HG02798 (cell line): ENCODE measurements at regions not wholly inside any gene's neighbourhood (a gene's known extent, or its start where the extent isn't known, plus 50 kb on each side); places are given as distances from the start of the nearest gene placed in this dataset.
"Not testable (repeated sequence)": the region's sequence is repeated elsewhere in the genome, so short reads cannot be mapped to it uniquely, and the experiment has no call there.

ENCODE experiments used
- ATAC-seq: cut with Tn5 transposase; IDR thresholded peaks from one replicate; pipeline ENCODE4 v1.9.1; 2021; ENCODE audit warnings: mild to moderate bottlenecking; ENCODE audit not compliant: unreplicated experiment, poor library complexity

DNA sequence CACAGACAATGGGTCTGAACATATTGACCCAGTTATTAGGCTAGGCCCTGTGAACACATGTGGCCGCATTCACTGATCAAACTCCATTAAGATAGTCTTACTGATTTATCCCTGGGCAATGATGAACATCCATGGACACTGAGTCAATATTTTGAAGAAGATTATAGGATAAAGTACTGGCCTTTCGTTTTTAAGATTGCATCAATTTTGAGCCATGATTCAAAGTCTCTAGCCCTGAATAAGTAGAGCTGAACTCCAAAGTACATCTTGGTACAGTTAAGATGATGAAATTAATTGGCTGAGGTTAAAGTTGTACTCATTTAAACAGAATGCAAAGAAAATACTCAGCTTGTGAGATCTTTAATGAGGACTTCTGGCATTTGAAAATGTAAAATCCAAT is 1581.9 kb downstream of the EFNB2 start:
- no peak for ATAC-seq

DNA sequence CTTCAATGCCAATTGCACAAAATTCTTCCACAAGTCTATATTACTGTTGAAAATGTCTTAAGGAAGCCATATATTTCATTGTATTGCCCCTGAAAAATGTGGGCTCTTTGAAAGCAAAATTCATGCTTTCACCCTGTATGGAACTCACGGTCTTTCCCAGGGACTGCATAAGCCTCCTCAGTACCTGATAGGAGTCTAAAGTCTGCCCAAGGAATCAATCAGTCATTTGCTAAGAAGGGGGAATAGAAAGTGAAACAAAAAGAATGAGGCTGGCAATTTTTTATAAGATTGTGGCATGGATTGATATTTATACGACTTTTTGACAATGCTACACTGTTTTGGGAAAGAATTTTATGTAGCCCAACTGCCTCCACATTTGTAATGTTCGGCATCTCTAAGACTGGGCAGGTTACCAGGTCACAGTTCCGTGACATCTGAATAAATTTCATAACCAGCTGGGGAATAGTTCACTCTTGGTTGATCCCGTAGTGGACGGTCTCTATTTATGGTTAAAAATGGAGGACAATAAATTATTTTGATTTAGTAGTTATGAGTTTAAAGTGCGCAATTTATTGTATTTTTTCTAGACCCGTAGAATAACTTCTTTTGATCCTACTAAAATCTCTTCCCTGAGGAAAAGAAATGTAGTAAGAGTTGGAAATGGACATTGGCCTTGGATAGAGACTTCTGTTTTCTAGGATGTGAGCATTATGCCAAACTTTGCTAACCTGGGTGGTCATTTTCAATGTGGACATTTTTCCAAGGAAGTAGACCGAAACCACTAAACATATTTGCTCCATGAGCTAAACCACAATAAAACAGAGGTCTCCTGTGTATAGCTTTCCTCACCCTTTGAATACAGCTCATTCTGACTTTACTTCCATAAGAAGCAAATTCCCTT is 1585.4 kb downstream of the EFNB2 start:
- ATAC-seq, result no peak

DNA sequence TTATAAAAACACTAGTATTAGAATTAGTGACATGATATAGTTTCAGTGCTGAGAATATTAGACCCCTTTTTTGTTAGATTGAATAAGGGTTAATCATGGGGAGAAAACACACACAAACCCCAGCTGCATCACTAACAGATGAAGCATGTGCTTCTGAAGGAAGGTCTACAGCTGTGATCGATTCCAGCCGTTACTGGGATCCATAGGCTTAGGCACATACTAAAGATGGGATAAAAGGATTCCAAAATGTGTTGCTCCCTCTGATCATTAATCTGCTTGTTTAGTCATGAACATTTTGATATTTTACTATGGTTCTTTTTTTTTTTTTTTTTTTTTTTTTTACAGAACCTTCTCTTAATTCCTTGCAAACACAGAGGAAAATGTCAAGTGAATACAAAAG is 1591.3 kb downstream of the EFNB2 start:
- ATAC-seq, result no peak

DNA sequence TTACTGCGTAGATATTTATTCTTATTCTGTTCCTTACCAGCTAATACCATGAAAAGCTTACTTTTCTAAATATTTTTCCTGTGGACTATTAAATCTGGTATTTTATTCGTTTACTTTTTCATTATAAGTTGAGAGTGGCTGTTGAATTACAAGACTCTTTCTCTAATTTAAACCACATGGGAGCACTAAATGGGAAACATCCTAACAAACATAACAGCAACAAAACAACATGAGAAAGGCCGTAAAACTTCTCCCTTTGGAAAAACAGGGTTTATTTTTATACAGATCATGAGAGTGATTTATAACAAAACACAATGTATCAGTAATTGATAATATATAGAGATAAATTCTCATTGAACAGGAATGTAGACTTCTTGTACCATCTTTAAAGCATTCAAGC is 1592.1 kb downstream of the EFNB2 start:
- no peak for ATAC-seq

DNA sequence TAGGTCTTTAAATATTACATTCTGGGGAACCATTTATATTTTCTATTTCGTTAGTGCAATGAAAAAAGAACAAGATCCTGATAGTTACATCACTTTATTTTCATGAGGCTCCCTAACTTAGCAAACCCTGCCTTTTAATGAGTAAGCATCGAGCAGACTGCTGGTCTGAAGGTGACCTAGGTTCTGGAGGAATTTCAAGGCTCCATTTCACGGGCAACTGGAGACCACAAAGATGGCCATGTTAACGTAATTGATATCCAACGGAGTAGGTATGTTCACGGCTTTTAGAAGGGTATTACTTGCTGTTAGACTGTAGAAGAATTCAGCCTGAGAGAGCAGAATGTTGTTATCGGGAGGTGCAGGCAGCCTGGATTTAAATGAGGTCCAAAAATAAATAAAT is 1597.6 kb downstream of the EFNB2 start:
- ATAC-seq, result no peak

DNA sequence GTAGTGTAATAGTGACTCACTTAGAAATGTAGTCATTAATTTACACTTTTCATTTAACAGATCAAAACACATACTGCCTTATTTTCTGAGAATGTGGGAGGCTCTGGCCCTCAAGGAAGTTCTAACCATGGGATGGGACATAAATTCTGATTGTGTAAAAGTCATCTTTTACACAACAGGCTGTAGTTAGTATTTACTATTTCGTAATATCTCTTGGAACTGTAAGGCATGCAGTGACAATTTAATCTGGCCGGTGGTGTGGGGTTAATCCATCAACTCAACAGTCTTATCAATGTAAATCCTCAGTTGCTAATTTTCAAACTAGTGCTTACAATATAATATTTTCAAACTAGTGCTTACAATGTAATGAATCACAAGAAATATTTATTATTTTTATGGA is 1599.2 kb downstream of the EFNB2 start:
- no peak for ATAC-seq

DNA sequence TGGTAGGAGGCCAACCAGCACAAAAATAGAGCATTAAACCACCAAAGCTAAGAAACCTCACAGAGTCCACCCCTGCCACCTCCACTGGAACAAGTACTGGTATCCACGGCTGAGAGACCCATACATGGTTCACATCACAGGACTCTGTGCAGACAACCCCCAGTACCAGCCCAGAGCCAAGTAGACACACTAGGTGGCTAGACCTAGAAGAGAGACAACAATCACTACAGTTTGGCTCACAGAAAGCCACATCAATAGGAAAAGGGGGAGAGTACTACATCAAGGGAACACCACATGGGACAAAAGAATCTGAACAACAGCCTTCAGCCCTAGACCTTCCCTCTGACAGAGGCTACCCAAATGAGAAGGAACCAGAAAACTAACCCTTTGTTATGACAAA is 1614.9 kb downstream of the EFNB2 start:
- ATAC-seq, result not testable (repeated sequence)

DNA sequence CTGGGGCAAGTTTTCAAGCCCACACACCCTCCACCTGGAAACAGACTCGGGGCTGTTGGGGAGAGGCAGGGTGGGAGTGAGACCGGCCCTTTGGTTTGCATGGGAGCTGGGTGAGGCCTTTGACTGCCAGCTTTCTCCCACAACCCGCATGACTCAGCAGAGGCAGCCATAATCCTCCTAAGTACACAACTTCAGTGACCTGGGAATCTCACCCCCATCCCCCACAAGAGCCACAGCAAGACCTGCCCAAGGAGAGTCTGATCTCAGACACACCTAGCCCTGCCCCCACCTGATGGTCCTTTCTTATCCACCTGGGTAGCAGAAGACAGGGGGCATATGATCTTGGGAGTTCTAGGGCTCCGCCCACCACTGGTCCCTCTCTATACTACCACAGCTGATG is 1615.4 kb downstream of the EFNB2 start:
- ATAC-seq, result no peak

DNA sequence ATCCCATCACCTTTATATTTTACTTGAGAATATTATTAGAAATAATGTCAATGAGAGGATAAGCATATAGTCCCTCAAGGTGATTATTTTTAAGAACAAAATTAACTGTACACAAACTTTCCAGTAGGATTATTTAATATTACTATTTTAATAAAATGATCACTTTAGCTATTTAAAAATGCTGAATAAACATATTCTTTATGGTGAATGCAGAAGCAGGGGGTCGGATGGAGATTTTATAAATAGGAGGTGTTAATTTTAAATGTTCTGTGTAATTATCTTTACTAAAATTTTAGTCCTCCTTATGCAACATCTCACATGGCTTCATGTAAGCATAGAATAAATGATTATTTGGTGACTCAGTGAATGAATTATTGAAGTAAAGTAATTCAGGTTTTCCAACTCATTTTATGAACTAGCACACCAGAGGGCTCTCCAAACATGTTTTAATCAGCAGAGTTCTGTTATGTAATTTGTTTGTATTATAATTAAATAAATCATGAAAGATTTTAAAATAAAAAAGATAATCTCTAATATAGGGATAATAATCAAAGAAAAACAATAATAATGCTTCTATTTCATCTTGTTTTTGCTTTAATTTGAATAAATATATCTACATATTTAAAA is 1635.2 kb downstream of the EFNB2 start:
- ATAC-seq, result no peak

DNA sequence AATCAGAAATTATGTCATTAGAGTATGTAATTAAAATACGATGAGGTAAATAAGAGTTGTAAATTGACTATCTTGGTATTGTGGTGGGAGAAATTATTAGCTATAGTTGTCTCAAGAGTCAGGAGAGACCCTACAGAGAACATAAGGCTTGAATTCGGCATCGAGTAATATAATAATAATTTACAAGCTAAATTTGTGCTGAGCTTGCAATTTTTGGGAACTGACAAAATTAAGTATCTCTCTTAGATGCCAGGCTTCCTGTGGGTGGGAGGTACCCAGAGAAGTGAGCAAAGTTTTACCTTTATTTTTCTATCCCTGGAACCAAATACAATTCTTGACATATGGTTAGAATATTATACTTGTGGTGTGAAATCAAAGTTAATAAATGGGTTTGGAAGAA is 1637.0 kb downstream of the EFNB2 start:
- no peak for ATAC-seq

DNA sequence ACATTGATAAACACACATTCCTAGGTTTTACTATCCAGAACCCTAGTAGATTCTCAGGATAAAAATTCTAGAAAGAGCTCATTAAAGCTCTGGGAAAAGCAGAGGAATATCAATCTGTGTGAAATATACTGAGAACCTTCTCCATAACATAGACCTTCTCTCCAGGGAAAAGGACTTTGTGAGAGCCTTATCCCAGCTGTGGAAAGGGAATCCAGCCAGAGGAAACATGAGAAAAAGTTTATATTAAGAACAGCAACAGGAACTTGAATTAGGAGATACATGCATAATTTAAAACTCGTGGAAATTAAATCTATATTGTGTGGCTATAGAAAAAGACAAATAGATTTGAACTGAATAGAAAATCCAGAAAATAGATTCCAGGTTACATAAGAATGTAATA is 1639.9 kb downstream of the EFNB2 start:
- no peak for ATAC-seq

DNA sequence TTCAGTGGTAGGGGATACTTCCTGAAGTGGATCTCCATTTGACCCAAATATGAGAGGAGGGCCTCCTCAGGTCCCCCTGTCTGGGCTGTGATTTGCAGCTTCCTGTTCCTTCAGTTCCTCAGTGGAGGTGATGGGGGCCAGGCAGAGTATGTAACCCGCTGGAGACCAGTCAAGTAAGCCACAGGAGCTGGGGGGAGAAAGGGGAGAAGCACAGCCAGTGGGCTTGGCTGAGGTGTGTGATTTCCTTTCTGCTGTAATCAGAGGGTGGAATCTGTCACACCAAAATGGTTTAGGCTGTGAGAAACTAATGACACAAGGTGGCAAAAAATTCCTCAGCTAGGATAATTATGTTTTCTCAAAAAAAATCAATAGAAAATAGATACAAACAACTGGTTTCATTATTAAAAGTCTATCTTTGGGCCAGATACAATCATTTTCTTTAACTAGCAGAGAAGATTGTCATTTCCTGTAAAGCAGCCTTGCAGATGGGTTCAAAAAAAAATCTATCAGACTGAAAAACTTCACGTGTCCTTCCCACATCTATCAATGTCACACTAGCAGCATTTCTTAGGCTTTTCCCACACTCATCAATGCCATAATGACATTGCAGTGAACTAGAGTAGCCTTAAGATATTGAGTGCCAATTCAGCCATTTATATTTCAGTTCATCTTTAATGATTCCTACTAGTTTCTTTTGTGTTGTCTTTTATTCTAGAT is 1660.3 kb downstream of the EFNB2 start:
- ATAC-seq, result no peak

DNA sequence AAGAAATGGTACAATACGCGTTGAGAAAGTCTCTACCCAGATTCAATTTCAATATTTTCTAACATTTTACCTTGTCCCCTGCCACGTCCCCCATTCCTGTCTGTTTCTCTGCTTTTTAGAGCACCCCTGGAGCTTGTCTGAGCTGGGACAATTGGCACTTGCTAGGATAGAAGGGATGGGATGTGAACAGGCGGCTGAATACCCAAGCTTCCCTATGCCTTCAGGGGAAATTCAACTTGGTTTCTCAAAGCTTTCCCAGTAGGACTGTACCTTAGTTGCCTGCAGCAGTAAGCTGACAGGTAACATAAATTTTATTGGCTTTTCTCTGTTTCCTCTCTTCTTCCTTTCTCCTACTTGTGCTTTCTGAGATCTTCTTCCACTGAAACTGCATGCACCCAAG is 1663.3 kb downstream of the EFNB2 start:
- ATAC-seq, result no peak

DNA sequence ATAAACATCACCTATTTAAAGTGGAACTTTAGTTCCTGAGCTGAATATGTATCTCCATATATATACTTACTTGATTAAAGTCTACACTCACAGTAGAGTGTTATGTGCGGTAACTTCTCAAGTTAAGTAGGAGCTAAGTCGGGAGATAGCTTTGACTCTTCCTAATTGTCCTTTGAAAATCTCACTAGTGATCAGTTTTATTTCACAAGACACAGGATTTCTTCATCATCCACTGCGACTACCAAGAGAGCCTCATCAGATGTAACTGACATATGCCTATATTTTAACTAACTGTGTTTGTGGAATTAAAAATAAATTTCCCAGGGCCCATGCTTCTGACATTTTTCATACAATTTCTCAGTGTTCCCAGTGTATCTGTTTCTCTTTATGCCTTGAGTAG is 1664.0 kb downstream of the EFNB2 start:
- no peak for ATAC-seq

DNA sequence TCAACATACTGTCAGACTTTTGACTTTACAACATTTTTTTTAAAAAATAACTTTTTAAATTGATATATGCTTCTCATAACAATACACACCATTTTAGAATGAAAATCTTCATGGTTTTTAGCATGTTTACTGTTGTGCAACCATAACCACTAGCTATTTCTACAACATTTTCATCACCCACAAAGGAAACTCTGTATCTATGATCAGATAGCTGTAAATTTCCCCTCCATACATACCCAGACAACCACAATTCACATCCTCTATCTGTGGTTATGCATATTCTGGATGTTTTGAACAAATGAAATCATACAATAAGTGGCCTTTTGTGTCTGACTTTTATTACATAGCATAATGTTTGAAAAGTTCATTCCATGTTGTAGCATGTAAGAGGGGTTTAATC is 1666.0 kb downstream of the EFNB2 start:
- ATAC-seq, result no peak

DNA sequence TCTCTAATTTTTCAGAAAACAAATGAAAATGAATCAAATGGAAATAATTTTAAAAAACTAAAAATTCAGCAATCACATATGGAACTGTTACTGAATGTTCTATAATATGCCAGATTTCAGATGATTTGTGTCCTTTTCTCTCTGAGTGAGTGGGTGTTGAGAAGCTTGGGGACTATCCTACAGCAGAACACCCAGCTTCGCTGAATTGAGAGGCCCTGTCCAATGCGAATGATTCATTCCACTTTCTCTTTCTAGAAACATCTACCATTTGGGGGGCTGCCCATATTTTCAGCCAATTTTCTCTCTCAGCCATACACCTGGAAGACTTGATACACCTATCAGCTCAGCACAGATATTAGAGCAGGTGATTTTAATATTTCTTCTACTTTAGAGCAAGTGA is 1666.7 kb downstream of the EFNB2 start:
- no peak for ATAC-seq

DNA sequence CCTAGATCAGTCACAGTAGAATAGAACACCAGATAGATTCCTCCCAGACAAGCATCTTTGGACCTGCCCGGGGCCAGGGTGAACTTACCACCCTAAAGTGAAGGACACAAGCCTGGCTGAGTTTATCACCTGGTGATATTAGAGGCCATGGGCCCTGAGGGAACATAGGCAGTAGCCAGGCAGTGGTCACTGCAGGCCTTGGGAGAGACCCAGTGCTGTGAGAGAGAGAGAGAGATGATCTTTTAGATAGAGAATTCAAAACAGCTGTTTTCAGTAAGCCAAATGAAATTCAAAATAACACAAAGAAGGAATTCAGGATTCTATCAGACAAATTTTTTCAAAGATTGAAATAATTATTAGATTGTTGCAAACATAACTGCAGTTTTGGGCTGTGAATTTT is 1679.9 kb downstream of the EFNB2 start:
- ATAC-seq, result no peak

DNA sequence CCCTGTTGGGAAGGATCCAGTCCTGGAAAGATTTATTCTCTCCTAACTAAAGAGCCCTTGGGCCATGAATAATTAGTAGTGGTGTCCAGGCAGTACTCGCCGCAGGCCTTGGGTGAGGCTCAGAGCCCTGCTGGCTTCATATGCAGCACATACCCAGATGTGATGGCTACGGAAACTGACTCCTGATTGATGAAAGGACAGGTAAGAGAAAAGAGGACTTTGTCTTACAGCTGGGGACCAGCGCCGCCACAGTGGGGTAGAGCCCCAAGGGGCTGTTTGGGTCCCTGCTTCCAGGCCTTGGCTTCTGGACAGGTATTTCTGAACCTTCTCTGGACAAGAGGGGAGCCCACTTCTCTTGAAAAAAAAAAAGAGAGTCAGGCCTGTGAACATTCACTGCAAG is 1680.8 kb downstream of the EFNB2 start:
- ATAC-seq, result no peak

DNA sequence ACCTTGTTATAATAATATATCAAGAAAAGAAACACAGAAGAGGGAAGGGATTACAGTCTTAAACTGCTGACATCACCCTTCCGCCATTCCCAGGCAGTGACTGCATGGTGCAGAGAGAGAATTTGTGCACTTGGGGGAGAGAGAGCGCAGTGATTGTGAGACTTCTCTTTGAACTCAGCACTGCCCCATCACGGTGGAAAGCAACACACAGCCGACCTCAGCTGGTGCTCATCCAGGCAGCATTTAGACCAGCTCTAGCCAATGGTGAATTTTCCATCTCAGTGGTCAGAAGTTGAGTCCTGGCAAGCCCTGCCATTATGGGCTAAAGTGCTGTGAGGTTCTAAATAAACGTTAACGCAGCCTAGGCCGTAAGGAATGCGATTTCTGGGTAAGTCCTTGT is 1681.5 kb downstream of the EFNB2 start:
- ATAC-seq, result no peak

DNA sequence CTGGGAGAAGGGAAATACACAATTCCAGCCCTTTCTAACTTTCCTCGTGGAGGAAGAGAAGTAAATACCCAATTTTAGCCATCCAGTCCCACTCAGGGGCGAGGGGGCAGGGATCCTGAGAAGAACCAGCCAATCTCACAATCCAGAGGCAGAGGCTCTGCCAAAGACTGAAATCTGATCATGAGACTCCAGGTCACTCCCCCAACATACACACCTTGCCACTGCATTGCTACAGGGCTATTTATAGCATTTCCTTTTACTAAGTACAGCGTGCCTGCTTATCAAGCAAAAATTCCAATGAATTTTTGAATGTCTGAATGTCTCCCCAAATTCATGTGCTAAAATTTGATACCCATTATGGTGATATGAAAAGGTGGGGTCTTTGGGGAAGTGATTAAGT is 1687.5 kb downstream of the EFNB2 start:
- ATAC-seq, result no peak

DNA sequence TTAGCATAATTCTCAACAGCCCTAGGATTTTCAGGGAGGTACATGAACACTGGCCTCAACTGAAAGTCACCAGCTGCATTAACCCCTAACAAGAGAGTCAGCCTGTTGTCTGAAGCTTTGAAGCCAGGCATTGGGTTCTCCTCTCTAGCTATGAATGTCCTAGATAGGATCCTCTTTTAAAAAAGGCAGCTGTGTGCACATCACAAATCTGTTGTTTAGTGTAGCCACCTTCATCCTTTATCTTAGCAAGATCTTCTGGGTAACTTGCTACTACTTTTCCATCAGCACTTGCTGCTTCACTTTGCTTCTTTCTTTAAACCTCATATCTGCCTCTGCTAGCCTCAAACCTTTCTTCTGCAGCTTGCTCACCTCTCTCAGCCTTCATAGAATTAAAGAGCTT is 1692.1 kb downstream of the EFNB2 start:
- no peak for ATAC-seq
